Mesenchymal stem cell (in vitro differentiated cells and primary cell): ENCODE measurements at regions not wholly inside any gene's neighbourhood (a gene's known extent, or its start where the extent isn't known, plus 50 kb on each side); places are given as distances from the start of the nearest gene placed in this dataset.

ENCODE experiments used
- DNase-seq: peaks from one replicate; pipeline ENCODE4 v3.0.0-alpha.2; 2013
- H2AFZ ChIP-seq: one replicate; pipeline ENCODE4 v1.6.1; 2013; ENCODE audit warnings: low read depth, mild to moderate bottlenecking, control low read depth, inconsistent platforms, low read length, moderate library complexity
- H2AK5ac ChIP-seq: 2 replicates; pipeline ENCODE4 v1.6.1; 2013; ENCODE audit warnings: low read length, moderate library complexity, mild to moderate bottlenecking, inconsistent platforms; ENCODE audit not compliant: severe bottlenecking
- H2BK120ac ChIP-seq: one replicate; pipeline ENCODE4 v1.6.1; 2013; ENCODE audit warnings: low read depth, mild to moderate bottlenecking, inconsistent platforms, low read length, moderate library complexity
- H2BK12ac ChIP-seq, 2 experiments: one replicate each; pipeline ENCODE4 v1.6.1; 2013; ENCODE audit warnings: inconsistent platforms in 2 of 2, low read length in 2 of 2, mild to moderate bottlenecking in 2 of 2, moderate library complexity in 2 of 2, control low read depth in 1 of 2
- H2BK15ac ChIP-seq: one replicate; pipeline ENCODE4 v1.6.1; 2013; ENCODE audit warnings: mild to moderate bottlenecking, low read depth, inconsistent platforms; ENCODE audit not compliant: poor library complexity, severe bottlenecking
- H2BK5ac ChIP-seq: 2 replicates; pipeline ENCODE4 v1.6.1; 2013; ENCODE audit warnings: low read depth, mild to moderate bottlenecking, low read length, control low read depth, inconsistent platforms; ENCODE audit not compliant: poor library complexity, severe bottlenecking
- H3K14ac ChIP-seq, 2 experiments: one replicate each; pipeline ENCODE4 v1.6.1; 2013; ENCODE audit warnings: inconsistent platforms in 2 of 2, low read length in 2 of 2, control low read depth in 1 of 2, mild to moderate bottlenecking in 1 of 2, moderate library complexity in 1 of 2
- H3K18ac ChIP-seq, 2 experiments: one replicate each; pipeline ENCODE4 v1.6.1; 2013; ENCODE audit warnings: inconsistent platforms in 2 of 2, low read length in 2 of 2, control low read depth in 1 of 2, low read depth in 1 of 2, mild to moderate bottlenecking in 1 of 2
- H3K23ac ChIP-seq, 2 experiments: one replicate each; pipeline ENCODE4 v1.6.1; 2013; ENCODE audit warnings: inconsistent platforms in 2 of 2, low read length in 2 of 2, mild to moderate bottlenecking in 2 of 2, moderate library complexity in 2 of 2, control low read depth in 1 of 2
- H3K27ac ChIP-seq: 2 replicates; pipeline ENCODE4 v1.5.1; 2013; ENCODE audit warnings: mild to moderate bottlenecking, moderate library complexity, low read length, control low read depth, inconsistent platforms; ENCODE audit not compliant: poor library complexity, severe bottlenecking
- H3K27me3 ChIP-seq, 2 experiments: 2 replicates each; pipeline versions ENCODE4 v1.6.1 to v1.7.0; 2013; ENCODE audit warnings: low read length in 2 of 2, mild to moderate bottlenecking in 2 of 2, moderate library complexity in 2 of 2, control low read depth in 1 of 2, inconsistent platforms in 1 of 2; ENCODE audit not compliant: control insufficient read depth in 1 of 2, insufficient read depth in 1 of 2
- H3K36me3 ChIP-seq, 2 experiments: 2 replicates each; pipeline versions ENCODE4 v1.6.1 to v1.7.0; 2013; ENCODE audit warnings: low read length in 2 of 2, control low read depth in 1 of 2, inconsistent platforms in 1 of 2, low read depth in 1 of 2, mild to moderate bottlenecking in 1 of 2; ENCODE audit not compliant: insufficient read depth in 2 of 2, control insufficient read depth in 1 of 2
- H3K4ac ChIP-seq, 2 experiments: one replicate each; pipeline ENCODE4 v1.6.1; 2013; ENCODE audit warnings: inconsistent platforms in 2 of 2, low read length in 2 of 2, mild to moderate bottlenecking in 2 of 2, moderate library complexity in 2 of 2, control low read depth in 1 of 2, low read depth in 1 of 2
- H3K4me1 ChIP-seq: 2 replicates; pipeline ENCODE4 v1.6.1; 2013; ENCODE audit warnings: low read depth, low read length, control low read depth; ENCODE audit not compliant: control insufficient read depth, insufficient read depth
- H3K4me2 ChIP-seq: 2 replicates; pipeline ENCODE4 v1.6.1; 2013; ENCODE audit warnings: low read length, mild to moderate bottlenecking, inconsistent platforms; ENCODE audit not compliant: poor library complexity, severe bottlenecking
- H3K4me3 ChIP-seq, 2 experiments: 2 replicates each; pipeline versions ENCODE4 v1.5.1 to v1.7.0; 2013; ENCODE audit warnings: low read length in 2 of 2, mild to moderate bottlenecking in 2 of 2, control low read depth in 1 of 2, low read depth in 1 of 2; ENCODE audit not compliant: insufficient read depth in 1 of 2
- H3K79me1 ChIP-seq: replicated peaks from 2 replicates; pipeline ENCODE4 v1.6.1; 2013; ENCODE audit warnings: mild to moderate bottlenecking, control low read depth, low read length, inconsistent platforms; ENCODE audit not compliant: poor library complexity, severe bottlenecking
- H3K9ac ChIP-seq: 2 replicates; pipeline ENCODE4 v1.7.0; 2013; ENCODE audit warnings: mild to moderate bottlenecking, low read length, moderate library complexity
- H3K9me3 ChIP-seq: 2 replicates; pipeline ENCODE4 v1.7.0; 2013; ENCODE audit warnings: mild to moderate bottlenecking, low read length; ENCODE audit not compliant: control insufficient read depth
- H4K8ac ChIP-seq: one replicate; pipeline ENCODE4 v1.6.1; 2013; ENCODE audit warnings: inconsistent platforms, mild to moderate bottlenecking, low read length, moderate library complexity
- H4K91ac ChIP-seq: one replicate; pipeline ENCODE4 v1.6.1; 2013; ENCODE audit warnings: mild to moderate bottlenecking, low read length, inconsistent platforms
- WGBS: methylation state at CpG from one replicate; pipeline ENCODE4 v1.1.7; 2013; ENCODE audit warnings: mixed read lengths; 5-methylcytosine and 5-hydroxymethylcytosine counted together

GRCh38 chr2:5121121-5121520 is 571.1 kb upstream of the SOX11 start:
- H3K4ac ChIP-seq, result no peak overlapping the region
- no peak overlapping the region for H4K8ac ChIP-seq
- no peak overlapping the region for H2BK15ac ChIP-seq
- no peak overlapping the region for H2AK5ac ChIP-seq
- peaks cover 24% of the 10 kb centered on the region for H3K9me3 ChIP-seq
- peak overlapping the region in 1 of 2 experiments; percentile 40 for H3K18ac ChIP-seq
- no peak overlapping the region for H3K4me3 ChIP-seq
- no peaks in the 10 kb centered on the region for H3K27me3 ChIP-seq
- H3K79me1 ChIP-seq, result no peaks in the 10 kb centered on the region
- 70% methylated on average over 11 of the region's 12 CpGs for WGBS
- no peak for DNase-seq
- no peak overlapping the region for H3K23ac ChIP-seq
- H2AFZ ChIP-seq, result no peak overlapping the region
- H2BK12ac ChIP-seq, result no peak overlapping the region
- H3K4me2 ChIP-seq, result no peak overlapping the region
- H3K14ac ChIP-seq, result no peak overlapping the region
- H2BK5ac ChIP-seq, result no peak overlapping the region
- no peaks in the 10 kb centered on the region for H3K4me1 ChIP-seq
- no peak overlapping the region for H2BK120ac ChIP-seq
- no peak overlapping the region for H3K9ac ChIP-seq
- H3K27ac ChIP-seq, result no peak overlapping the region
- H3K36me3 ChIP-seq, result no peaks in the 10 kb centered on the region
- no peak overlapping the region for H4K91ac ChIP-seq

GRCh38 chr2:5121642-5122041 is 570.5 kb upstream of the SOX11 start:
- no peaks in the 10 kb centered on the region for H3K79me1 ChIP-seq
- no peaks in the 10 kb centered on the region for H3K36me3 ChIP-seq
- H3K4me1 ChIP-seq, result no peaks in the 10 kb centered on the region
- no peak overlapping the region for H3K27ac ChIP-seq
- no peak overlapping the region for H3K4ac ChIP-seq
- no peak overlapping the region for H2BK15ac ChIP-seq
- no peak overlapping the region for H4K91ac ChIP-seq
- H2AK5ac ChIP-seq, result no peak overlapping the region
- H2BK12ac ChIP-seq, result no peak overlapping the region
- no peak overlapping the region for H3K23ac ChIP-seq
- H2AFZ ChIP-seq, result no peak overlapping the region
- H3K14ac ChIP-seq, result no peak overlapping the region
- peak; percentile 4 for DNase-seq
- no peak overlapping the region for H2BK5ac ChIP-seq
- no peaks in the 10 kb centered on the region for H3K27me3 ChIP-seq
- 12% methylated on average over 3 of the region's 4 CpGs for WGBS
- no peak overlapping the region for H4K8ac ChIP-seq
- no peak overlapping the region for H3K4me3 ChIP-seq
- H3K9ac ChIP-seq, result no peak overlapping the region
- no peak overlapping the region for H3K18ac ChIP-seq
- H3K4me2 ChIP-seq, result no peak overlapping the region
- peaks cover 24% of the 10 kb centered on the region for H3K9me3 ChIP-seq
- no peak overlapping the region for H2BK120ac ChIP-seq

- DNase-seq, result no peak
- Histone ChIP-seq H2BK15ac (no peak overlapping the region), H2BK12ac (no peak overlapping the region), H3K27me3 (no peaks in the 10 kb centered on the region), H2AFZ (no peak overlapping the region), H3K9ac (no peak overlapping the region), H3K36me3 (no peaks in the 10 kb centered on the region), H3K18ac (no peak overlapping the region), H3K23ac (no peak overlapping the region), H3K4ac (no peak overlapping the region), H3K79me1 (no peaks in the 10 kb centered on the region), H3K4me2 (no peak overlapping the region), H2AK5ac (no peak overlapping the region), H3K4me3 (no peak overlapping the region), H3K9me3 (peaks cover 29% of the 10 kb centered on the region), H4K8ac (no peak overlapping the region), H4K91ac (no peak overlapping the region), H3K4me1 (no peaks in the 10 kb centered on the region), H3K27ac (no peak overlapping the region), H2BK120ac (no peak overlapping the region), H2BK5ac (no peak overlapping the region), H3K14ac (no peak overlapping the region)
- 81% methylated on average over 2 of the region's 4 CpGs for WGBS
Observed at GRCh38 chr2:5123582-5124196, 568.5 kb upstream of the SOX11 start.

- Histone ChIP-seq H3K9ac (no peak overlapping the region), H3K4ac (no peak overlapping the region), H2BK15ac (no peak overlapping the region), H3K14ac (no peak overlapping the region), H4K8ac (no peak overlapping the region), H3K4me1 (no peaks in the 10 kb centered on the region), H3K79me1 (no peaks in the 10 kb centered on the region), H2AK5ac (no peak overlapping the region), H2BK5ac (no peak overlapping the region), H2AFZ (no peak overlapping the region), H3K18ac (no peak overlapping the region), H3K23ac (no peak overlapping the region), H3K4me2 (no peak overlapping the region), H4K91ac (no peak overlapping the region), H3K36me3 (no peaks in the 10 kb centered on the region), H3K27ac (no peak overlapping the region), H3K4me3 (no peak overlapping the region), H2BK120ac (no peak overlapping the region), H3K27me3 (no peaks in the 10 kb centered on the region), H2BK12ac (no peak overlapping the region), H3K9me3 (peaks cover 37% of the 10 kb centered on the region)
- WGBS, result 60% methylated on average over 1 of the region's 2 CpGs
- no peak for DNase-seq
Observed at GRCh38 chr2:5125017-5125730, 567.0 kb upstream of the SOX11 start.
